ENCODE measurements at regions not wholly inside any gene's neighbourhood (a gene's known extent, or its start where the extent isn't known, plus 50 kb on each side); places are given as distances from the start of the nearest gene placed in this dataset.

GRCh38 chr13:75170311-75170710 lies 311.7 kb downstream of the TBC1D4 start:
- TF ChIP-seq YY1 (IDR thresholded peaks at IDR 0.05; ENCODE audit: low read depth) (no peak), EGR1 (IDR thresholded peaks at IDR 0.05) (no peak), EP300 (IDR thresholded peaks at IDR 0.05; ENCODE audit: borderline replicate concordance) (no peak), MAX (IDR thresholded peaks at IDR 0.05) (no peak), CREB1 (IDR thresholded peaks at IDR 0.05; ENCODE audit: low read depth) (no peak), RAD21 (IDR thresholded peaks at IDR 0.05; ENCODE audit: low read depth) (no peak), NFIC (IDR thresholded peaks at IDR 0.05) (no peak), USF1 (IDR thresholded peaks at IDR 0.05) (no peak), REST (IDR thresholded peaks at IDR 0.05; ENCODE audit: low read depth) (no peak), TEAD4 (IDR thresholded peaks at IDR 0.05) (no peak)

All from Ishikawa (cell line).